GM19324 (cell line): ENCODE measurements at regions not wholly inside any gene's neighbourhood (a gene's known extent, or its start where the extent isn't known, plus 50 kb on each side); places are given as distances from the start of the nearest gene placed in this dataset.

Source experiments
- ATAC-seq: cut with Tn5 transposase; IDR thresholded peaks from one replicate; pipeline ENCODE4 v1.9.1; 2021; ENCODE audit warnings: mild to moderate bottlenecking, moderate library complexity; ENCODE audit not compliant: unreplicated experiment, low FRiP score

DNA sequence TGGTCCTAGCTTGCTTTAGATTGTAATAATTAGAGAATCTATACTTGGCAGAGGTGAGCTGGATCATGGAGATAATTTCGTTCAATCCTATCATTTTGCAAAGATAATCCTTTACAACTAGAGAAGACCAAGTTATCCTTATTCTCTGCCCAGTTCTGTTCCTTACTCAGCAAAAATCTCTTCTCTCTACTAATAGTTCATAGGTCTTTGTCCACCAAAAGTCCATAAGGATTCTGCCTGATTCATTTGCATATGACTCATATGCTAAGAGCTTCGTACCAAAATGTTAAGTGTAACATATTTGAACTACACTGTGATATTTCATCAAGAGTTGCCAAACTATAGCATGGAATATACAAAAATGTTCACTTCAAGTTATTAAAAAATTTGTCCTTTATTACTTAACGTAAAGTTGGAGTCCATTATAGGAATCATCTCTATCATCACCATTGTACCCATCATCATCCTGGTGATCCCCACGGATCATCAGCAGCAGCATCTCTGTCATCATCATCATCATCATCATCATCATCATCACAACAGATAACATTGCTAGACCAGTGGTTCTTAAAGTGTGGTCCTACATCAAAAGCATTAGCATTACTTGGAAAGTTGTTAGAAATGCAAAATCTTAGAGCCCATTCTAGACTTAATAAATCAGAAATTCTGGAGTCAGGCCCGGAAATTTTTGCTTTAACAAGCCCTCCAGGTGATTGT, 463.0 kb downstream of the DHX35 start:
- ATAC-seq: no peak

DNA sequence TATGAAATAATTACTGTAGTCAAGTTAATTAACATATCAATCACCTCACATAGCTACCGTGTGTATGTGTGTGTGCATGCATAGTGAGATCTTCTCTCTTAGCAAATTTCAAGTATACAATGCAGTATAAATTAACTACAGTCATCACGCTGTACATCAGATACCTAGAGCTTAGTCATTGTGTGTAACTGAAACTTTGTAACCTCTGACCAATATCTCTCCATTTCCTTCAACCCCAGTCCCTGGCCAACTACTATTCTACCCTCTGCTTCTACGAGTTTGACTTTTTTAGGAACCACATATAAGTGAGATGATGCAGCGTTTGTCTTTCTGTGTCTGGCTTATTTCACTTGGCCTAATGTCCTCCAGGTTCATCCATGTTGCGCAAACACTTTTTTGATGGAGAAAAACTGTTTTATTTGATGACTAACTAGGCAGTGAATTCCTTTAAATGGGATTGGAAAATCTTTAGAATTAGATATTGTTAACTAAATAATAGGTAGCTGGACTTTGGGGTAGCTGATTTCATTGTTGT, 459.5 kb downstream of the DHX35 start:
- ATAC-seq: no peak

DNA sequence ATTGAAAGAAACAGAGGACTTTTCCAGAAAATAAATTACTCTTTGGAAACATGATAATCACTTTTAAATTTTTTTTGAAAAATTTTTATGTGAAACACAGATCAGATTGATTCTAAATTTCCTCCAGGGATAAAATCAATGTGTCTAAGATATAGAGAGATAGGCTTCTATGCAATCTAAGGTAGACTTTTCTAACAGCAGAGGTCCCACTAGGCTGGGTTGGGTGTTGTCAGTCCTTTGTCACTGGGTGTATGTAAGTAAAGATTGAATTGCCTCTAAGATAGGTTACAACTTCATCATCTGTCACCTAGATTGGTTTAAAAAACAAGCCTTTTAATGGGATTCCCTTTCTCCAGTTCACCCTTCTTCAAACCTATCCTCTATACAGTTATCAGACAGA, 449.9 kb downstream of the DHX35 start:
- ATAC-seq: no peak

DNA sequence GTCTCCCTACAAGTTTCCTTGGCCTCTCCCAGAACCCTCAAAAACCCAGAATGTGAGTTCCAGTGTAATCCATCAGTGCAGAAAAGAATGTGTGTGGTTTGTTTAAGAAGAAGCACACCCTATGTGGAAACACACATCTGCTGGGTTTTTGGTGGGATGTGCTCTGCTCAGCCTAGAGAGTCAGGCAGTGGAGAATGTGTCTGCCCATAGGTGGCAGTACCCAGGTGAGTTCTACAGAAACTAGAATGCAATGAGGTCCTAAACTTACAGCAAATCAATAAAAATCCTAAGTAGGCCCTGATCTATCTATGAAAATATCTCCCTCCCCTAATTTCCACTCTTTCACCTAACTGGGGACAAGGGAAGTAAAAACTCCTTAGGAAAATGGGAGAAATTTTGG, 437.3 kb downstream of the DHX35 start:
- ATAC-seq: no peak

DNA sequence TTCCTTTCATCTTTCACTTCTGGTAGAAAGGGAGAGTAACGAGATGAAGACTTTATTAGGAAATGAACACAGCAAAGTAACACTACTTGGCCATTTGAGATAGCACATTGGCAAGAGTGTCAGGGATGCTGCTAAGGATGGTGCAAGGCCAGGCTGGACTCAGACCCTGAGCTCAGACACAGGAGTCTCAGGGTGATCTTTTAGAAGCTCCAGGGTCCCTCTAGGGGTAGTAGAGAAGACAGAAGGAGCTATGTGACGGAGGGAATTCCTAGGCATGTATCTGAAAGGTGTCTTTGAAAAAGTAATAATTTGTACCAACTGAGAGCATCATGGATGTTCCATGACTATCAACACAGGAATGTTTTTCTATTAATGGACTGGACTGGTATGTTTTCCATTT, 436.5 kb downstream of the DHX35 start:
- no peak for ATAC-seq

DNA sequence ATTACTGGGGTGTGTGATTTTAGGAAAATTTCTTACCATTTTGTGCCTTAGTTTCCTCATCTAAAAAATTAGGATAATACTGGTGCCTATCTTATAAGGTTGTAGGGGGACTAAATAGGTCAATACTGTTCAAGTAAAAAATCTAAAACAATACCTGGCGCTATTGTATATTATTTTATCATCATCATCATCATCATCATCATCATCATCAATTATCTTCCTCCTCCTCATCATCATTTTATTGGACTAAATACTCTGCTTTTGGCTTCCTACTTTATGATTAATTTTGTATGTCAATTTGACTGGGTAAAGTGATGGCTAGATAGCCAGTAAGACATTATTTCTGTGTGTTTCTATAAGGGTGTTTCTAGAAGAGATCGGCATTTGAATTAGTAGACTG, 435.5 kb downstream of the DHX35 start:
- no peak for ATAC-seq

DNA sequence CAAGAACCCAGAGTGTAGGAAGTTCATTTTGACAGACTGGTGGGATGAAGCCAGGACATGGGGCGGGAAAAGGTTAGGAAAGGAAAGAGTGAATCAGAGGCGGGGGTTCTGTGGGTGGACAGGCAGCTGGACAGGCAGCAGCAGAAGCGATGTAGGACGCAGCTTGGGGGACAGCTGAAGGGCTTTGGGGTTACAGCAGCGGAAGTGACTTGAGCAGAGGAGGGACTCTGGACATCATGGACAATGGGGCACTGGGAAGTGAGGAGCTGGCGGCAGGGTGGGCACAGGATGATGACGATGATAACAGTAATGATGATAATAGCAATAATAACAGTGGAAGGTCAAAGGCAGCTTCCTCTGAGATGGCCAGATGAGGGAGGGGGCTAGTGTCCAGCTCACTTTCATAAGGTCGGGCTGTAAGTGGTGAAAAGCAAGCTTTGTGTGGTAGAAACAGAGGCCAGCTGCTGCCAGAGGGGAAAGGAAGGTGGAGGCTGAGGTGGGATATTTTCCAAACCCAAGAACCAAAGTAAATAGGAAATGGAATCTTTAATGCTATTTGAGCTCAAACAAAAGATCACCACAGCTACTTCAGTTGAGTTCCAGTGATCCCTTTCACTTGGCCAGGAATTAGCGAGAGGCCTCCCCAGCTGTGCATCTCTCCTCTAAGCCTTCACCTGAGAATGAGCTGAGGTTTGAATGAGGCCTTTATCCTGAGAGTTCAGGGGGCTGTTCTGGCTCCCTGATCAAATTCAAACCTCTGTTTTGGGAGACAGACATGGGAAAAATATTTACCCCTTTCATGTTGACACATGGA, 433.5 kb downstream of the DHX35 start:
- ATAC-seq: no peak

DNA sequence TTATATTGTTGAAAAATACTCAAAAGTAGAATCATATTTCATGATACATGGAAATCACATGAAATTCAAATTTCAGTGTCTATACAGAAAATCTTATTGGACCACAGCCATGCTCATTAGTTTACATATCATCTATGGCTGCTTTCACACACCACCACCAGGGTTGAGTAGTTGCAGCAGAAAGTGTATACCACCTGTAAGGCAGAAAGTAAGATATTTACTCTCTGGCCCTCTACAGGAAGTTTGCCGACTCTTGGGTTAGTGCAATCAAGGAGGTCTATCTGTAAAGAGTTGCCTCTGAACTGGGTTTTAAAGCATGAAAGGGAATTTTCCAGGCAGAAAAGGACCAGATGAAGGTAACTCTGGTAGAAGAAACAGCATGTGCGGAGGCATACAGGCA, 432.3 kb downstream of the DHX35 start:
- no peak for ATAC-seq

DNA sequence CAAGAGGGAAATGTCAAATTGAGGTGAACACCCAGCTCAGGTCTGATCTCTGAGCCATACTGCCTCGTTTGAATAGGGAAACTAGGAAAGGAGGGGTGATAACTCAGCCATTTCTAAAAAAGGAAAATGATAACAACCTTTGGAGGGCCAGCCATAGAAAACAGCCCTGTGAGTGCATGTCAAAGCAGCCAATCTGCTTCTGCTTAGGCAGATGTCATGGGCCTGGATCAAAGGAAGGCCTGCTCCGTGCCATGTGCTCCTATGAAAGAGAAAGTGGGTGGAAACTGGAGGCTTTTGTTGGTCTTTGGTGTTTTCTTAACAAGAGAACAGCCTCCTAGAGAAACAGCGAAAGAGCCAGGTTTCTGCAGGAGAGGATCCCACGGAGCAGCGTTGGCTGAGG, 428.0 kb downstream of the DHX35 start:
- ATAC-seq: no peak

DNA sequence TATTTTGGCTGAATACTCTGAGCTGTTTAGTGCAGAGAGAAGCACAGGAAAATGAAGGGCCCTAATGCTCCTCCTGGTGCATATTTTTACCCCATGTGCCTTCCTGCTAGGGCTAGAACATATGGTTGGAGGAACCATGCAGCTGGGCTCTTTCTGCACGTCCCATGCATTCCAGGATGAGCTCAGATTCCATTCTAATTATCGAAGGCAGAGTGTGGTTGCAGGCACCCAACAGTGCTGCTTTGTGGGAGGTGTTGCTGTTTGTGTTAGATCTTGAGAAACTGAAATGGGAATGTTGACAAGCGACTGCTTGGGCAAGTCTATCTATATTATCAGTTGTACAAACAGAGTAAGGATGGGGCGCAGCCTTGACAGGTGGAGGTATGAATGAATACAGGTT, 419.5 kb downstream of the DHX35 start:
- no peak for ATAC-seq

DNA sequence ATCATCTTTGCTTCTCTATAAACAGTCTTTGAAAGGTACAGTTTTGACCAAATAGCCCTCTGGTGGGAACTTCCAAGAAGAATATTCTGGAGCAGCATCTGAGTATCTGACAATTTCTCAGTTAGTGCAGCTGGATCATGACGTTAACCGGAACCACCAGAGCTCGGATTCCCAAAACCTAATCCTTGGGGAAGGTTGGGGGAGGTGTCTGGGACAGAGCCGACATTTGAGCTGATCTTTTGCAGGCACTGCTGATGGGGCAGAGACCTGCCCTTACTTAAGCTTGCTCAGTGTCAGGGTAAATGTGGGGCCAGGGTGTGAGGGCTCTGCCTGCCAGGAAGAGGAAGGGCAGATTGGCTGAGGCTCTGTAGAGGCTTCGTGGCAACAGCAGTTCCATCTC, 416.6 kb downstream of the DHX35 start:
- no peak for ATAC-seq

DNA sequence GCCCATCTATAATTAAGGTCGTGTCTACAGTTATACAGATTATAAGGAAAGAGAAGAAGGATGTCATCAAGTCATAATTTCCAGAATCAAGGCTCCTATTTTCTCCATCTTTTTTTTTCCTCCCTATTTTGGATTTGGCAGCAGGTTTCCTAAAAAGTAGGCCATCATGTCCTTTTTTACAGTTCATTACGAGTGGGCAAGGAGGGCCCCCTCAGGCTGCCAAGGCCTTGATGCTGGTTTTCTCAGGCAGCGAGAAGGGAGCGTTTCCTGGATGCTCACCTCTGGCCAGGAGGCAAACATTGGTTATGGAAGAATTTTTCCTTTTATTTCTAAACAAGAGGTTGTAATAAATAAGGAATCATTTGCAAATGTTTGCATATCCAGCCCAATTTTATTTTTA, 414.6 kb downstream of the DHX35 start:
- ATAC-seq: no peak

DNA sequence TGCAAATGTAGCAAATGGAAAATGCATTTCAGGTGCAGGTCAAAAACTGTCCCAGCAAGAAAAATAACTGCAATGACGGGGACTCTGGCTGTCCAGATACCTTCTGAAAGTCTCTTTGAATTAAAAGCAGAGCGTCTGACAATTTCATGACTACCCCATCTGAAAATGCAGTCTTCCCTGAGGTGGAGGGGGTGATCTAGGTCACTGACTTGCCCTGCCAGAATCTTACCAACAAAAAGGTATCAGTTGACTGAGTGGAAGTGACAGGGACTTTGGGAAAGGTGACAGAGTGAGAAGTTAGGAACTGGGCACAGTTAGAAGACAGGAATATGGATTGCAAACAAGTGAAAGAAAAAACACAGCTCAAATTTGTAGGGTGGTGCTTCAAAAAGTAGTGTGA, 402.2 kb downstream of the DHX35 start:
- ATAC-seq: no peak

DNA sequence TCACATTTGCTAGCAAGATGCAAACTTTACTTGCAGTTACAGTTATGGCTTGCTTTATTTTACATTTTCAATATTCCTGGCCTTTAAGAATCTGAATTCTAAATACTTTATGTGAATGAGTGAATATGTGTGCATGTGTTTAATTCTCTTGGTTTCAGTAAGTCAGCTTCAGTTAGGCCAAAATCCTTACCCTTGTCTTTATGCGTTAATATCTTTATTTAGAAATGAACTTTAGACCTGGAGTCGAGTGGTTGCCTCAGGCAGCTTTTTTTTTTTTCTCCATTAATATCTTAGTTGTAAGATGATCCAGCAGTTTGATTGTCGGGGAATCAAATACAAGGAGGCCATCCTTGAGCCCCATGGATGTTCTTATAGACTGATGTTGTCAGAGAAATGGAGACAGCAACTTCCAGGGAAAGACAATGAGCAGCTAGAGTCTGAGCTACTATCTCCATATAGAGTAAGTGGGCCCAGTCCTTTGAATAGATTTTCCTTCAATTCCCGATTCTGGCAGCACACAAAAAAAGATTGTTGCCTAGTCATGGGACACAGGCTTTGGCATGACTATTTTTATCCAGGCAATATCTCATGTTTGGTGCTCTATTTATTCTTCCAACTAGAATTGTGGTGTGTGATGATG, 398.0 kb downstream of the DHX35 start:
- ATAC-seq: no peak

DNA sequence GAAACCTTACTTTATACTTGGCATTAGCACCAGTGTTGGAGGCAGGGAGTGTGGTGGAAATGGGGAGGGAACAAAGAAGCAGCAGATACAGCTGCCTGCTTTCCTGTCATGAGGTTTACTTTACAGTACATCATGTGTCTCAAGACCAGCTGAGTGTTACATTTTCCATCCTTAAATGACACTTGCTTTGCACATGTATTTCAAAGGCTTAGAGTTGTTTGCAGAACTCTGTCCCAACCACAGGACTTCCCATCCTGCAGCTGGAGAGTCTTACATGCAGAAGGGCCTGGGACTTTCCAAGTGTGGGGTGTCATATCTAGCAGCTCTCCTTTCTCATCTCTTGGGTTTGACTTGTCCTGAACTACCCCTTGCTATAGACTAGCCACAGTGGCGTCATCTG, 395.9 kb downstream of the DHX35 start:
- ATAC-seq: no peak

DNA sequence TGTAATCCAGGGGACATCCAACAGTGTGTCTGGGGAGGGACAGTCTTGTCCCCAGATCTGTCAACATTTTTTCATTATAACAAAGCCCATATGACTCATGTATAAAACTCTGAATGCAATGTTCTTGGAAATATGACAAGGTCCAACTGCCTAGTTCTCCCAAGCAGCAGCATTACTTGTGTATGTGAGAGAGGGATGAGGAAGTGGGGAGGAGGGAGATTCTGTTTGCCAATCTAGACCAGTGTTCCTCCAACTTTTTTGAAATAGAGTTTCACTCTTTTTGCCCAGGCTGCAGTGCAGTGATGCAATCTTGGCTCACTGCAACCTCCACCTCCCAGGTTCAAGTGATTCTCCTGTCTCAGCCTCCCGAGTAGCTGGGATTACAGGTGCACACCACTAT, 394.8 kb downstream of the DHX35 start:
- ATAC-seq: no peak

DNA sequence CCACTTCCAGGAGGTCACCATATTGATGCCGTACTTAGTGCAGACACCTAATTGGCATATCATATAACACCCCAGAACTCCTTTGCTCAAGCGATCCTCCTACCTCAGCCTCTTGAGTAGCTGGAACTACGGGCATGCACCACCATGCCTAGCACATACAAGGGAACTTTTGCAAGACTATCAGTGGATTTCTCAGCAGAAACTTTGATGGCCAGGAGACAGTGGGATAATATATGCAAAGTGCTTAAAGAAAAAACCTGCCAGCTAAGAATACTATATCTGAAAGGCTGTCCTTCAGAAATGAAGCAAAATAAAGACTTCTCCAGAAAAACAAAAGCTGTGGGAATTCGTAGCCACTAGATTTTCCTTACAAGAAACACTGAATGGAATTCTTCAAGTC, 387.1 kb downstream of the DHX35 start:
- ATAC-seq: no peak

DNA sequence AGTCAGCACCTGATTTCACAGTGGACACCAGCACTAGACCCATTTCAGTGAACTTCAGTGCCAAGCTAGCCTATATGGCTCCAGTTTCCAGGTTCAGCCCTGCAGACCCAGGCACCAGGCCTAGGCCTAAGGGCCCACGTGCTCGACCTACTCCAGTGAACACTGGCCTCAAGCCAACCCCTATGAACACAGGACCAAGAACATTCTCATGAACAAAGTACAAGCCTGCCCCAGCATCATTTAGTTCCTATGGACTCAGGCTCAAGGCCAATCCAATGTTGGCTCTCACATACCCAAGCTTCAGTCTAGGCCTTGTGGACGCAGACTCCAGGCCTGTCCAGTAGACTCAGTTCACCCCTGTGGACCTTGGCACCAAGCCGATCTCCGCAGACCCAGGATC, 385.5 kb downstream of the DHX35 start:
- ATAC-seq: no peak

DNA sequence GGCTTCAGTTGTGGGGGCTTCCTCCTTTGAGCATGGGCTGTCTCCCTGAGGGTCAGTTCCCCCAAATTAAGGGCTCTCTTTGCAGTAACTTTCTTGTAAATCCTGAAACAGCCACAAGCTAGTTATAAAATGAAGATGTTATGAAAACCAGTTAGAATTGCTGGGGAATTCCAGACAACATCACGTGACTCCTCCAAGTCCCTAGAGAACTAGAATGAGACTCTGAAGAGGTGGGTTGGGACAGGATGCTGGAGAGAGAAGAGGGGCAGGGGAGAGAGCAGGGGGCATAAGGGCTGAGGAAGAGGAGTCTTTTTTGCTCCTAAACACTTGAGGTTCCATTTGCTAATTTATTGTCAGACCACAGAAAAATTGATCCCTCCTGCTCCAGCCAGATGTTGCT, 380.3 kb downstream of the DHX35 start:
- no peak for ATAC-seq

DNA sequence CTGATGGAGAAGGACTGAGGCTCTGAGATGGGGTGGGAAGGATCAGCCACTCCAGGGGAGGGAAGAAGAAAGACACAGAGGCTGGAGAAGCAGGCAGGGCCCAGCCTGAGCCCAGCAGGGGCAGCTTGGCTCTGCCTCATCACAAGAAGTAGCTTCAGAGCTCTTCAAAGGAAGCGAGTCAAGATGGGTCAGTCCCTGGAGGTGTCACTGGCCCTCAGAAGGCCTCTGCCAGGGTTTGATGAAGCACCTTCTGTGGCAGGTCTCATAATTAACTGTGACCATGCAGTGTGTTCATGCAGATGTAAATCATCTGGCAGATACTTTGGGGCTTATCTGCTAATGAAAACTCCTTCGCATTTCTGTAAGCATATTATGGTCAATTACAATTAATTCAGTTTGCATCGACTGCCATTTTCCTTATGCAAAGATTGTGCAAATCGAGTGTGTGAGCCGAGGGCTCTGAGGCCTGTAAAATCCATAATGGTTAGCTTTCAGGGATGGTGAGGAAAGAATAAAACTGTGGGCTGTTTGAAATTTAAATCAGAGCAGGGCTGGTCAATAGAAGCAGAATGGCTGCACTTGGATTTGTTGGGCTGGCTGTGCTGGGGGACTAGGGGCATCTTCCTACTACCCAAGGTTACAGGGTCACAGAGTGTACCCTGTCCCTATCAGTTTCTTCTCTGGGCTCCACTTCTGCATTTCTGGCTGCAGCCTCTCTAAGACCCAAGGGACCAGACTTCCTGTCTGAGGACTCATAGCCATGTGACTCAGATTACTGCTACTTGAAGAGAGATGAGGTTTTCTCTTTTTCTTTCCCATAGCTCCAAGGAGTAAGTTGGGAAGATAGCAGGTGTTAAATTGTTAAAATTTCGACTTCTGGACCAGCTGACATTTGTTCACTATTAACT, 376.6 kb downstream of the DHX35 start:
- ATAC-seq: peak; percentile 84
